ENCODE measurements at regions not wholly inside any gene's neighbourhood (a gene's known extent, or its start where the extent isn't known, plus 50 kb on each side); places are given as distances from the start of the nearest gene placed in this dataset.
"Not testable (repeated sequence)": the region's sequence is repeated elsewhere in the genome, so short reads cannot be mapped to it uniquely, and the experiment has no call there.

DNA sequence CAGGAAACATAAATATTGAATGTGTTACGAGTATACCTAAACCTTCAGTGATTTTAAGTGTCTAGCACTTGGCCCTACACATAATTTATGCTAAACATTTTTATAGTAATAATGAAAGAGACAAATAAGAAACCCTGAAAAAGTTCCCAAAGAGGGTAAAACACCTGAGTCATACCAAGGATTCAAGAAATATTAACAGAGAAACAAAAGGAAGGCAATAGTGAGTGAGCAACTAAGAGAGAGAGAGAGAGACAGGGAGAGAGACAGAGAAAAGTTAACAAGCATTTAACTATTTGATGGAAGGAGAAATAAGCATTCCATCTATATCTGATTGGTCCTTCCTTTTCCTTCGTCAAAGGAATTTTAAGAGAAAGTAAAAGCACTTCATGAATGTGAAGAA, 743.6 kb upstream of the POU3F4 start:
- Histone ChIP-seq H3K36me3 (ENCODE audit: insufficient read depth) (no peaks in the 10 kb centered on the region), H3K9ac (no peak overlapping the region), H3K27me3 (ENCODE audit: insufficient read depth, low read depth) (no peaks in the 10 kb centered on the region), H2AFZ (ENCODE audit: low read depth) (no peak overlapping the region), H3K4me2 (no peak overlapping the region), H3K4me1 (ENCODE audit: low read depth, poor library complexity, severe bottlenecking) (no peaks in the 10 kb centered on the region), H3K27ac (no peak overlapping the region), H4K20me1 (ENCODE audit: insufficient read depth) (no peaks in the 10 kb centered on the region), H3K4me3 (IDR thresholded peaks at IDR 0.05; ENCODE audit: insufficient read depth, low read depth, low read length) (no peak overlapping the region), H3K79me2 (ENCODE audit: insufficient read depth, low read depth) (no peaks in the 10 kb centered on the region)
- TF ChIP-seq, protein P1, sequence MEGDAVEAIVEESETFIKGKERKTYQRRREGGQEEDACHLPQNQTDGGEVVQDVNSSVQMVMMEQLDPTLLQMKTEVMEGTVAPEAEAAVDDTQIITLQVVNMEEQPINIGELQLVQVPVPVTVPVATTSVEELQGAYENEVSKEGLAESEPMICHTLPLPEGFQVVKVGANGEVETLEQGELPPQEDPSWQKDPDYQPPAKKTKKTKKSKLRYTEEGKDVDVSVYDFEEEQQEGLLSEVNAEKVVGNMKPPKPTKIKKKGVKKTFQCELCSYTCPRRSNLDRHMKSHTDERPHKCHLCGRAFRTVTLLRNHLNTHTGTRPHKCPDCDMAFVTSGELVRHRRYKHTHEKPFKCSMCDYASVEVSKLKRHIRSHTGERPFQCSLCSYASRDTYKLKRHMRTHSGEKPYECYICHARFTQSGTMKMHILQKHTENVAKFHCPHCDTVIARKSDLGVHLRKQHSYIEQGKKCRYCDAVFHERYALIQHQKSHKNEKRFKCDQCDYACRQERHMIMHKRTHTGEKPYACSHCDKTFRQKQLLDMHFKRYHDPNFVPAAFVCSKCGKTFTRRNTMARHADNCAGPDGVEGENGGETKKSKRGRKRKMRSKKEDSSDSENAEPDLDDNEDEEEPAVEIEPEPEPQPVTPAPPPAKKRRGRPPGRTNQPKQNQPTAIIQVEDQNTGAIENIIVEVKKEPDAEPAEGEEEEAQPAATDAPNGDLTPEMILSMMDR (conservative IDR thresholded peaks at IDR 0.05; ENCODE audit: low read depth, low read length): no peak

DNA sequence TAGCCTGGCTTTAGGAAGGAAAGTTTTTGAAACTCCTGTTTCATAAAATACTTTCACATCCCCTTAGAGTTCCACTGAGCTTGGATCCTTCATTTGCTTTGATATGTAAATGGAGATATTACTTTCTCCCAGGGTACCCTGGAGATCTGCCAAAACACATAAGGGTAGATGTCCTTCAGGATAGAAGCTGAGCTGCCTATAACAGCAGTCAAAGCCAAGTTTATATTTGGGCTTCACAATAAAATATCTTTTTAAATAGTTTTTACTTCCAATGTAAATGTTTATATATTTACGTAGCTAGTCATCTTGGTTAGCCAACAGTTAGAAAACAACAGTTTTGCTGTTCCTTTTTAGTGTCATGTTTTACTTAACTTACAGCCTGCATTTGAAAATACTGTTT, 742.3 kb upstream of the POU3F4 start:
- H3K27me3 ChIP-seq (ENCODE audit: insufficient read depth, low read depth): no peaks in the 10 kb centered on the region
- no peak overlapping the region for H3K4me3 ChIP-seq (IDR thresholded peaks at IDR 0.05; ENCODE audit: insufficient read depth, low read depth, low read length)
- H3K36me3 ChIP-seq (ENCODE audit: insufficient read depth): no peaks in the 10 kb centered on the region
- no peak overlapping the region for H3K4me2 ChIP-seq
- TF ChIP-seq, protein P1 (conservative IDR thresholded peaks at IDR 0.05; ENCODE audit: low read depth, low read length): no peak
- H4K20me1 ChIP-seq (ENCODE audit: insufficient read depth): no peaks in the 10 kb centered on the region
- no peaks in the 10 kb centered on the region for H3K79me2 ChIP-seq (ENCODE audit: insufficient read depth, low read depth)
- no peaks in the 10 kb centered on the region for H3K4me1 ChIP-seq (ENCODE audit: low read depth, poor library complexity, severe bottlenecking)
- H3K9ac ChIP-seq: no peak overlapping the region
- H3K27ac ChIP-seq: no peak overlapping the region
- H2AFZ ChIP-seq (ENCODE audit: low read depth): no peak overlapping the region

DNA sequence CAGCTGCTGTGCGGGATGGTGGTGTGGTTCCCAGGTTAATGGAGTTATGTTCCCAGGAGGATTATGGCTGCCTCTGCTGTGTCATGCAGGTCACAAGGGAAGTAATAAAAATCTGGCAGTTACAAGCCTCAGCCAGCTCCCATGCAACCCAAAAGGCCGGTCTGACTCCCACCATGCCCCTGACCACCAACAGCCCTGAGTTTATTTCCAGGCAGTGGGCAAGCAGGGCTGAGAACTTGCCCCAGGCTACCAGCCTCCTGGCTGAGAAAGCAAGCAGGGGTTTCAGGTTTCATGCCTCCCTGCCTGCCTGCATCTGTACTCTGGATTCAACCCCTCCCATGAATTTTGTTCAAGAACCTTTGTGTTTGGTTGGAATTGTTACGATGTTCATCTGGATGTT, 732.7 kb upstream of the POU3F4 start:
- Histone ChIP-seq H2AFZ (ENCODE audit: low read depth) (no peak overlapping the region), H3K27me3 (ENCODE audit: insufficient read depth, low read depth) (no peaks in the 10 kb centered on the region), H3K4me2 (no peak overlapping the region), H3K4me3 (IDR thresholded peaks at IDR 0.05; ENCODE audit: insufficient read depth, low read depth, low read length) (no peak overlapping the region), H3K27ac (no peak overlapping the region), H4K20me1 (ENCODE audit: insufficient read depth) (no peaks in the 10 kb centered on the region), H3K9ac (no peak overlapping the region), H3K36me3 (ENCODE audit: insufficient read depth) (no peaks in the 10 kb centered on the region), H3K4me1 (ENCODE audit: low read depth, poor library complexity, severe bottlenecking) (no peaks in the 10 kb centered on the region), H3K79me2 (ENCODE audit: insufficient read depth, low read depth) (no peaks in the 10 kb centered on the region)
- TF ChIP-seq, protein P1 (conservative IDR thresholded peaks at IDR 0.05; ENCODE audit: low read depth, low read length): no peak

DNA sequence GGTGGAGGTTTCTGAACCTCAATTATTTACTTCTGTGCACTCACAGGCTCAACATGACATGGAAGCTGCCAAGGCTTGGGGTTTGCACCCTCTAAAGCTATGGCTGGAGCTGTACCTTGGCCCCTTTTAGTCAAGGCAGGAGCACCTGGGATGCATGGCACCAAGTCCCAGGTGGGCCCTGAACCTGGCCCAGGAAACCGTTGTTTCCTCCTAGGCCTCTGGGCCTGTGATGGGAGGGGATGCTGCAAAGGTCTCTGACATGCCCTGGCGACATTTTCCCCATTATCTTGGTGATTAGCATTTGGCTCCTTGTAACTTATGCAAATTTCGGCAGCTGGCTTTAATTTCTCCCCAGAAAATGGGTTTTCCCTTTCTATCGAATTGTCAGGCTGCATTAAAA, 726.1 kb upstream of the POU3F4 start:
- no peak overlapping the region for H3K4me3 ChIP-seq (IDR thresholded peaks at IDR 0.05; ENCODE audit: insufficient read depth, low read depth, low read length)
- TF ChIP-seq, protein P1 (conservative IDR thresholded peaks at IDR 0.05; ENCODE audit: low read depth, low read length): no peak
- H3K4me1 ChIP-seq (ENCODE audit: low read depth, poor library complexity, severe bottlenecking): no peaks in the 10 kb centered on the region
- H3K9ac ChIP-seq: no peak overlapping the region
- H2AFZ ChIP-seq (ENCODE audit: low read depth): no peak overlapping the region
- no peaks in the 10 kb centered on the region for H4K20me1 ChIP-seq (ENCODE audit: insufficient read depth)
- H3K4me2 ChIP-seq: no peak overlapping the region
- H3K79me2 ChIP-seq (ENCODE audit: insufficient read depth, low read depth): no peaks in the 10 kb centered on the region
- H3K36me3 ChIP-seq (ENCODE audit: insufficient read depth): no peaks in the 10 kb centered on the region
- H3K27me3 ChIP-seq (ENCODE audit: insufficient read depth, low read depth): no peaks in the 10 kb centered on the region
- H3K27ac ChIP-seq: no peak overlapping the region

DNA sequence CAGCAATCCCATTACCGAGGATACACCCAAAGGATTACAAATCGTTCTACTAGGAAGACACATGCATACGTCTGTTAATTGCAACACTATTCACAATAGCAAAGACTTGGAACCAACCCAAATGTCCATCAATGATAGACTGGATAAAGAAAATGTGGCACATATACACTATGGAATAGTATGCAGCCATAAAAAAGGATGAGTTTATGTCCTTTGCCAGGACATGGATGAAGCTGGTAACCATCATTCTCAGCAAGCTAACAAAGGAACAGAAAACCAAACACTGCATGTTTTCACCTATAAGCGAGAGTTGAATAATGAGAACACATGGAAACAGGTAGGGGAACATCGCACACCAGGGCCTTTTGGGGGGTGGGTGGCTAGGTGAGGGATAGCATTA, 695.2 kb upstream of the POU3F4 start:
- H3K4me3 ChIP-seq (IDR thresholded peaks at IDR 0.05; ENCODE audit: insufficient read depth, low read depth, low read length); H3K4me1 ChIP-seq (ENCODE audit: low read depth, poor library complexity, severe bottlenecking); H3K79me2 ChIP-seq (ENCODE audit: insufficient read depth, low read depth); H3K36me3 ChIP-seq (ENCODE audit: insufficient read depth); H4K20me1 ChIP-seq (ENCODE audit: insufficient read depth); H3K4me2 ChIP-seq; H3K27ac ChIP-seq; H2AFZ ChIP-seq (ENCODE audit: low read depth); H3K27me3 ChIP-seq (ENCODE audit: insufficient read depth, low read depth); H3K9ac ChIP-seq: not testable (repeated sequence)
